ENCODE measurements at regions not wholly inside any gene's neighbourhood (a gene's known extent, or its start where the extent isn't known, plus 50 kb on each side); places are given as distances from the start of the nearest gene placed in this dataset.

DNA sequence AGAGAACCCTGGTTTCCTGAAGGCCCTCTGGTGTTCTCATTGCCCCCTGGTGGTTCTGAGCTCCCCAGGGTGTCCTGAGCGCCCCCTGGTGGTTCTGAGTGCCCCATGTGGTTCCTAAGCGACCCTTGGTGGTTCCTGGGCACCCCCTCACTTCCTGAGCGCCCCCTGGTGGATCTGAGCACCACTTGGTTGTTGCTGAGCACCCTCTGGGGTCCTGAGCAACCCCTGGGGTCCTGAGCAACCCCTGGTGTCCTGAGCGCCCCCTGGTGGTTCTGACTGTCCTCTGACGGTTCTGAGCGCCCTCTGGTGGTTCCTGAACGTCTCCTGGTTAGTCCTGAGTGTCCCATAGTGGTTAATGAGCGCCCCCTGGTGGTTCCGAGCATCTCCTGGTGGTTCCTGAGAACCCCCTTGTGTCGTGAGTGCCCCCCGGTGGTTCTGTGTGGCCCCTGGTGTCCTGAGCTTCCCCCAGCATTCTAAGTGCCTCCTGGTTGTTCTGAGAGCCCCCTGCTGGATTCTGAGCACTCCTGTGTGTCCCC is 568.3 kb downstream of the TMEM121 start:
- intact Hi-C loops (cut with micrococcal nuclease) = no loop called here
- no peak overlapping the region for H3K27ac Mint-ChIP-seq
- Histone ChIP-seq H3K27ac (ENCODE audit: low read length) (no peak overlapping the region), H3K27me3 (ENCODE audit: control insufficient read depth, insufficient read depth, low read length) (peaks cover 2% of the 10 kb centered on the region), H3K36me3 (ENCODE audit: control insufficient read depth, insufficient read depth, low read length) (no peaks in the 10 kb centered on the region), H3K4me1 (ENCODE audit: control insufficient read depth, insufficient read depth, low read length) (no peaks in the 10 kb centered on the region), H3K4me3 (ENCODE audit: low read length) (no peak overlapping the region), H3K9me3 (ENCODE audit: control insufficient read depth, insufficient read depth, low read length) (peaks cover 4% of the 10 kb centered on the region)
- peak; percentile 29 to 78 for DNase-seq
- no peaks in the 10 kb centered on the region for H3K9me3 Mint-ChIP-seq
- TF ChIP-seq, protein P1, sequence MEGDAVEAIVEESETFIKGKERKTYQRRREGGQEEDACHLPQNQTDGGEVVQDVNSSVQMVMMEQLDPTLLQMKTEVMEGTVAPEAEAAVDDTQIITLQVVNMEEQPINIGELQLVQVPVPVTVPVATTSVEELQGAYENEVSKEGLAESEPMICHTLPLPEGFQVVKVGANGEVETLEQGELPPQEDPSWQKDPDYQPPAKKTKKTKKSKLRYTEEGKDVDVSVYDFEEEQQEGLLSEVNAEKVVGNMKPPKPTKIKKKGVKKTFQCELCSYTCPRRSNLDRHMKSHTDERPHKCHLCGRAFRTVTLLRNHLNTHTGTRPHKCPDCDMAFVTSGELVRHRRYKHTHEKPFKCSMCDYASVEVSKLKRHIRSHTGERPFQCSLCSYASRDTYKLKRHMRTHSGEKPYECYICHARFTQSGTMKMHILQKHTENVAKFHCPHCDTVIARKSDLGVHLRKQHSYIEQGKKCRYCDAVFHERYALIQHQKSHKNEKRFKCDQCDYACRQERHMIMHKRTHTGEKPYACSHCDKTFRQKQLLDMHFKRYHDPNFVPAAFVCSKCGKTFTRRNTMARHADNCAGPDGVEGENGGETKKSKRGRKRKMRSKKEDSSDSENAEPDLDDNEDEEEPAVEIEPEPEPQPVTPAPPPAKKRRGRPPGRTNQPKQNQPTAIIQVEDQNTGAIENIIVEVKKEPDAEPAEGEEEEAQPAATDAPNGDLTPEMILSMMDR (IDR thresholded peaks at IDR 0.05) = no peak
- ATAC-seq = peak in 2 of 3 donors; percentile 38 to 39
- H3K4me1 Mint-ChIP-seq = no peaks in the 10 kb centered on the region
- H3K4me3 Mint-ChIP-seq = no peak overlapping the region
- peaks cover 0 to 8% of the 10 kb centered on the region in 2 donors for H3K27me3 Mint-ChIP-seq (ENCODE audit: low read depth in 2 of 2)
- H3K36me3 Mint-ChIP-seq = no peaks in the 10 kb centered on the region
- WGBS (ENCODE audit: insufficient coverage) = 35% methylated on average over 11 of the region's 11 CpGs

DNA sequence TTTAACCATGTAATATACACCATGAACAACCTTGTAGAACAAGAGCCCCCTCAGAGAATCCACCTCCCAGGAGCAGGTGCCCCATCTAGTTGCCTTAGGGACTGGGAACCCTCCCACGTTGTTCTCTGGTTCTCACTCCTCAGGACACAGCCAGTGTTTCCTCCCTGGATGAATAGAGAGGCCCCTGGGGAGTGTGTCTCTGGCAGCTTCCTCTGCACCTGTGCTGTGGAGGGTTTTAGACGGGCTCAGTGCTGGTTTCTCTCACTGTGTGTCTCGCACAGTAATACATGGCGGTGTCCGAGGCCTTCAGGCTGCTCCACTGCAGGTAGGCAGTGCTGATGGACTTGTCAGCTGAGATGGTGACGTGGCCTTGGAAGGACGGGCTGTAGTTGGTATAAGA is 581.3 kb downstream of the TMEM121 start:
- WGBS (ENCODE audit: insufficient coverage) = 54% methylated on average over 4 of the region's 7 CpGs
- H3K27me3 Mint-ChIP-seq (ENCODE audit: low read depth in 2 of 2) = peaks cover 0 to 22% of the 10 kb centered on the region in 2 donors
- Histone ChIP-seq H3K36me3 (ENCODE audit: control insufficient read depth, insufficient read depth, low read length) (no peaks in the 10 kb centered on the region), H3K4me1 (ENCODE audit: control insufficient read depth, insufficient read depth, low read length) (no peaks in the 10 kb centered on the region), H3K9me3 (ENCODE audit: control insufficient read depth, insufficient read depth, low read length) (no peaks in the 10 kb centered on the region), H3K27me3 (ENCODE audit: control insufficient read depth, insufficient read depth, low read length) (peaks cover 15% of the 10 kb centered on the region), H3K4me3 (ENCODE audit: low read length) (no peak overlapping the region), H3K27ac (ENCODE audit: low read length) (no peak overlapping the region)
- no peak overlapping the region for H3K27ac Mint-ChIP-seq
- ATAC-seq (no peak), DNase-seq (no peak)
- TF ChIP-seq, protein P1 (IDR thresholded peaks at IDR 0.05) = no peak
- no peaks in the 10 kb centered on the region for H3K4me1 Mint-ChIP-seq
- no peaks in the 10 kb centered on the region for H3K36me3 Mint-ChIP-seq
- H3K9me3 Mint-ChIP-seq = no peaks in the 10 kb centered on the region
- no peak overlapping the region for H3K4me3 Mint-ChIP-seq
- intact Hi-C loops (cut with micrococcal nuclease) = no loop called here

DNA sequence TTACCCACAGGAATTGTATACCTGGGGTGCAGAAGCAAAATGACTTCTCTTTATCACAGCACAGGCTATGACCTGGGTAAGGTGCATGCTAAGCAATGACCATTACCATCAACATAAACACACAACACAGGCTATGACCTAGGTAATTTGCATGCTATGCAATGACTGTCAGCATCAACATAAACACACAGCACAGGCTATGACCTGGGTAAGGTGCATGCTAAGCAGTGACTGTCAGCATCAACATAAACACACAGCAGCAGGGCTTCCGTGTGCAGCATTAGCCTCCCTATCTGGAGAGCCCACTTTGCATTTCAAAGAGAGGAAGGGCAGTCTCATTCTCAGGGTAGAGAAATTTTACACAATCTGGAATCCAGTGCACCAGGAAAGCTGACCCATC is 583.0 kb downstream of the TMEM121 start:
- Histone ChIP-seq H3K9me3 (ENCODE audit: control insufficient read depth, insufficient read depth, low read length) (no peaks in the 10 kb centered on the region), H3K36me3 (ENCODE audit: control insufficient read depth, insufficient read depth, low read length) (no peaks in the 10 kb centered on the region), H3K27me3 (ENCODE audit: control insufficient read depth, insufficient read depth, low read length) (peaks cover 7% of the 10 kb centered on the region), H3K4me1 (ENCODE audit: control insufficient read depth, insufficient read depth, low read length) (no peaks in the 10 kb centered on the region), H3K4me3 (ENCODE audit: low read length) (no peak overlapping the region), H3K27ac (ENCODE audit: low read length) (no peak overlapping the region)
- intact Hi-C loops (cut with micrococcal nuclease) = no loop called here
- Mint-ChIP-seq H3K27ac (no peak overlapping the region), H3K4me3 (no peak overlapping the region), H3K36me3 (no peaks in the 10 kb centered on the region), H3K27me3 (ENCODE audit: low read depth in 2 of 2) (peaks cover 0 to 10% of the 10 kb centered on the region in 2 donors), H3K9me3 (no peaks in the 10 kb centered on the region), H3K4me1 (no peaks in the 10 kb centered on the region)
- TF ChIP-seq, protein P1 (IDR thresholded peaks at IDR 0.05) = no peak
- ATAC-seq (no peak), DNase-seq (no peak)
- WGBS (ENCODE audit: insufficient coverage) = no CpG with 5 or more reads among the region's 1 CpG

DNA sequence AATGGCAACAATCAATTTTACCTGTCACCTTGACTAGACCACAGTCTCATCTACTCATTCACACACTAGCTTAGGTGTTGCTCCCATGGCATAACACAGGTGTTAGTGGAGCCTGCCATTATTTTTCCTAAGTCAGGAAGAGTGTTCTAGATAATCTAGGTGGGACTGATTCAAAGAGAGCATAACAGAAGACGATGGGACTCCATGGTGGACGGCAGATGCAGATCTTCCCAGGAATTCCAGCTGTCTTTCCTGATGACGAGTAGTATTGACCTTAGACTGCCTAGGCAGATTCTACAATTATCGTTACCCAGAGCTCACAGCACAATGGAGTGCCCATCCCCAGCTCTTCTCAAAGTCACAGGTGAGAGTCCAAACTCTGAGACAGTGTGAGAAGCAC is 589.0 kb downstream of the TMEM121 start:
- Mint-ChIP-seq H3K4me3 (peak overlapping the region; percentile 36), H3K9me3 (no peaks in the 10 kb centered on the region), H3K4me1 (peaks cover 18 to 19% of the 10 kb centered on the region in 2 donors), H3K27ac (no peak overlapping the region), H3K36me3 (no peaks in the 10 kb centered on the region), H3K27me3 (ENCODE audit: low read depth in 2 of 2) (peaks cover 19% of the 10 kb centered on the region in 2 donors)
- WGBS (ENCODE audit: insufficient coverage) = 72% methylated on average over 4 of the region's 4 CpGs
- ATAC-seq = no peak
- H3K36me3 ChIP-seq (ENCODE audit: control insufficient read depth, insufficient read depth, low read length) = no peaks in the 10 kb centered on the region
- peaks cover 5% of the 10 kb centered on the region for H3K27me3 ChIP-seq (ENCODE audit: control insufficient read depth, insufficient read depth, low read length)
- no peak overlapping the region for H3K4me3 ChIP-seq (ENCODE audit: low read length)
- no peak overlapping the region for H3K27ac ChIP-seq (ENCODE audit: low read length)
- no peaks in the 10 kb centered on the region for H3K9me3 ChIP-seq (ENCODE audit: control insufficient read depth, insufficient read depth, low read length)
- no peak for DNase-seq
- intact Hi-C loops (cut with micrococcal nuclease) = no loop called here
- TF ChIP-seq, protein P1 (IDR thresholded peaks at IDR 0.05) = no peak
- no peaks in the 10 kb centered on the region for H3K4me1 ChIP-seq (ENCODE audit: control insufficient read depth, insufficient read depth, low read length)

Measured in natural killer cell (primary cell).